ENCODE measurements at regions not wholly inside any gene's neighbourhood (a gene's known extent, or its start where the extent isn't known, plus 50 kb on each side); places are given as distances from the start of the nearest gene placed in this dataset.
A peak's percentile ranks its signal among the peaks of the same experiment; 100 is the strongest.

DNA sequence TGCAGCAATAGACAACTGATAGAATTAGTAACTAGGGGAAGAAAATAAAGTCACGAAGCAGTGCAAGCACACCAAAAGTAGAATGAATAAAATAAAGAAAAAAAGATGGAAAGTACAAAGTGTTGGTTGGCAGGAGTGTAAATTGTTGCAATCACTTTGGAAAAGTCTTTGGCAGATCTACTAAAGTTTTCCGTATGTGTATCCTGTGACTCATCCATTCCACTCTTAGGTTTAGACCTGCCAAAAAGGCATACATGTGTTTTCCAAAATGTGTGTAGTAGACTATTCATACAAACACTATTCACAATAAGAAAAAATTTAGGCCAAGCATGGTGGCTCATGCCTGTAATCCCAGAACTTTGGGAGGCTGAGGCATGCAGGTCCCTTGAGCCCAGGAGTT is 282.1 kb upstream of the FSIP2 start:
- no peak overlapping the region for H3K9ac ChIP-seq
- H3K4me2 ChIP-seq = no peak overlapping the region

DNA sequence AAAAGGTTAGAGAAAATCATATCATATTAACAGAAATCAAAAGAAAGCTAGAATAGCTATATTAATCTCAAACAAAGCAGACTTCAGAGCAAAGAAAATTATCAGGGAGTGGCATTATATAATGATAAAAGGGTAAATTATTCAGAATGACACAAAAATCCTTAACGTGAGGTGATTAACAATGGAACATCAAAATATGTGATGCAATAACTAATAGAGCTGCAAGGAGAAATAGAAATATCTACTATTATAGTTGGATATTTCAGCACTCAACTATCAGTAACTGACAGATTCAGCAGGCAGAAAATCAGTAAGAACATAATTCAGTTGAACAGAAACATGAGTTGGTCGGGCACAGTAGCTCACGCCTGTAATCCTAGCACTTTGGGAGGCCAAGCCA is 275.1 kb upstream of the FSIP2 start:
- Histone ChIP-seq H3K4me3 (no peak overlapping the region), H3K27me3 (no peaks in the 10 kb centered on the region), H3K4me1 (no peaks in the 10 kb centered on the region), H3K27ac (no peak overlapping the region), H3K36me3 (no peaks in the 10 kb centered on the region), H4K20me1 (no peaks in the 10 kb centered on the region), H3K9me3 (0 out of 2 replicates have a peak, but pooled peaks cover 4% of the 10 kb centered on the region), H3K4me2 (no peak overlapping the region), H3K9ac (no peak overlapping the region)
- no peak for TF ChIP-seq Cebpa-rat (IDR thresholded peaks at IDR 0.05)

More for the DNA sequence above, 282.1 kb upstream of the FSIP2 start:
- no peaks in the 10 kb centered on the region for H4K20me1 ChIP-seq
- no peaks in the 10 kb centered on the region for H3K9me3 ChIP-seq
- H3K27me3 ChIP-seq = no peaks in the 10 kb centered on the region
- no peaks in the 10 kb centered on the region for H3K36me3 ChIP-seq
- no peak overlapping the region for H3K27ac ChIP-seq
- H3K4me1 ChIP-seq = no peaks in the 10 kb centered on the region
- TF ChIP-seq Cebpa-rat (IDR thresholded peaks at IDR 0.05) = no peak
- H3K4me3 ChIP-seq = no peak overlapping the region

DNA sequence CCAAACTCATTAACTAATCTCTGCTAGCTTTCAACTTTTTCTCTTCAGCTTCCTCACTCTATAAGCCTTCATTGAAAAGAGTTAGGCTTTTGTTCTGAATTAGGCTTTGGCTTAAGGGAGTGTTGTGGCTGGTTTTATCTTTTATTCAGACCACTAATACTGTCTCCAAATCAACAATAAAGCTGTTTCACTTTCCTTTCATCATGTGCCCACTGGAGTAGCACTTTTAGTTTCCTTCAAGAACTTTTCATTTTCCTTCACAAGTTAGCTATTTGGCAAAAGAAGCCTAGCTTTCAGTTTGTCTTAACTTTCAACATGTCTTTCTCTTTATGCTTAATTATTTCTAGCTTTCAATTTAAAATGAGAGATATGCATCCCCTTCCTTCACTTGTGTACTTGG is 271.7 kb upstream of the FSIP2 start:
- no peak for TF ChIP-seq Cebpa-rat (IDR thresholded peaks at IDR 0.05)
- Histone ChIP-seq H3K9ac (no peak overlapping the region), H3K4me2 (no peak overlapping the region), H3K9me3 (0 out of 2 replicates have a peak, but pooled peaks cover 4% of the 10 kb centered on the region), H3K27me3 (no peaks in the 10 kb centered on the region), H3K27ac (no peak overlapping the region), H3K36me3 (no peaks in the 10 kb centered on the region), H4K20me1 (no peaks in the 10 kb centered on the region), H3K4me3 (no peak overlapping the region), H3K4me1 (no peaks in the 10 kb centered on the region)

DNA sequence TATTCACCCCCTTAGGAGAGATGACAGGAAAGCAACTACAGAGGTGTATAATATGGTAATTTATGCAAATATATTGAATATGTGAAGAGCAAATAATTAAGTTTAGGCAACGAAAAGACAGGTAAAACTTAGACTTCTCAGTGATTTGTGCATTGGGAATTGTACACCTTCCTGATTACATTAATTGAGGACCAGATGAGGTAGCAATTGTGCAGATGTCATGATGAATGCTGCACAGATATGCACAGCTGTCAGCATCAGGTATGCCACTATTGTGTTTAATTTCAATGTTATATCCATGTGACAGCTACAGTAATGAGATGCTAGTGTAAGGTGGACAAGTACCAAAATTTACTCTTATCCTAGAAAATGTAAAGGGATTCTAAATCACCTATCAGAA is 267.2 kb upstream of the FSIP2 start:
- H3K27me3 ChIP-seq = no peaks in the 10 kb centered on the region
- H3K36me3 ChIP-seq = no peaks in the 10 kb centered on the region
- no peak overlapping the region for H3K9ac ChIP-seq
- H3K4me3 ChIP-seq = no peak overlapping the region
- H3K27ac ChIP-seq = no peak overlapping the region
- no peaks in the 10 kb centered on the region for H3K4me1 ChIP-seq
- no peaks in the 10 kb centered on the region for H4K20me1 ChIP-seq
- no peak overlapping the region for H3K4me2 ChIP-seq
- TF ChIP-seq Cebpa-rat (IDR thresholded peaks at IDR 0.05) = no peak
- H3K9me3 ChIP-seq = peaks cover 12% of the 10 kb centered on the region

DNA sequence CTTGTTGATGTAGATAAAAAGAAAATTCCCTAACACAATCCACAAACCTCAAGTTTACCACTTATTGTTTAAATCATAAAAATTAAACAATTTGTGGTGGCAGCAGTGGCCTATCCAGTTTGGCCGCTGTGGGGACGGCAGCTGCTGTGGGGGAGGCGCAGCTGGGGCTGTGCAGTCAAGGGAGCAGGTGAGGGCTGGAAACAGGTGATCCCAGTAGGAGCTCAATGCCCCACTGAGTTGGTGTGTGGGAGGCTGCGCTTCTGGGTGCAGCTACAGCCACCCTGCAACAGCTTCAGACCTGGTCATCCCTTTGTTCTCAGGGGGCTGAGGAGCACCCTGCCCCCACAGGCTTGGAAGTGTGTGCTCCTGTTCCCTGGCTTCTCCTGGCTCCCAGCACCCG is 266.0 kb upstream of the FSIP2 start:
- no peaks in the 10 kb centered on the region for H3K36me3 ChIP-seq
- no peaks in the 10 kb centered on the region for H3K27me3 ChIP-seq
- no peak overlapping the region for H3K4me3 ChIP-seq
- no peak overlapping the region for H3K27ac ChIP-seq
- TF ChIP-seq Cebpa-rat (IDR thresholded peaks at IDR 0.05) = no peak
- H3K9ac ChIP-seq = no peak overlapping the region
- H3K4me2 ChIP-seq = no peak overlapping the region
- H3K9me3 ChIP-seq = peaks cover 10% of the 10 kb centered on the region
- no peaks in the 10 kb centered on the region for H4K20me1 ChIP-seq
- H3K4me1 ChIP-seq = no peaks in the 10 kb centered on the region

DNA sequence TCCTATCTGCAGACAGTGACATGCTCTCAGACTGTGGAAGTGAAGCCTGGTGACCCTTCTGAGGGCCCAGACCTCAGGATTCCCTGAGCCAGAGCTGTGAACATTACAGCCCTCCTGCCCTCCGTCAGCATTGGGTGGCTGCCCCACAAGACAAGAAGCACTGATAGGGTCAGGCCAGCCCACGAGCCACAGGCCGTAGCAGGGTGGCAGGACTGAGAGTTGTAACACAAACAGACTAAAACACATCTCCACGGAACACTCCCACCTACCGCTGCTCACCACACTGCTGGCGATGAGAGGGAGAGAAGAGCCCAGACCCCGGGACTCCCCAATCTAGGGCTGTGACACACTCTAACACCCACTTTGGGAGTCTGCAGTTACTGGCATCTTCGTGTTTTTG is 264.8 kb upstream of the FSIP2 start:
- Histone ChIP-seq H3K9ac (no peak overlapping the region), H3K9me3 (peaks cover 10% of the 10 kb centered on the region), H3K36me3 (no peaks in the 10 kb centered on the region), H3K4me2 (no peak overlapping the region), H4K20me1 (no peaks in the 10 kb centered on the region), H3K27me3 (no peaks in the 10 kb centered on the region), H3K27ac (no peak overlapping the region), H3K4me1 (no peaks in the 10 kb centered on the region), H3K4me3 (no peak overlapping the region)
- TF ChIP-seq Cebpa-rat (IDR thresholded peaks at IDR 0.05) = no peak

DNA sequence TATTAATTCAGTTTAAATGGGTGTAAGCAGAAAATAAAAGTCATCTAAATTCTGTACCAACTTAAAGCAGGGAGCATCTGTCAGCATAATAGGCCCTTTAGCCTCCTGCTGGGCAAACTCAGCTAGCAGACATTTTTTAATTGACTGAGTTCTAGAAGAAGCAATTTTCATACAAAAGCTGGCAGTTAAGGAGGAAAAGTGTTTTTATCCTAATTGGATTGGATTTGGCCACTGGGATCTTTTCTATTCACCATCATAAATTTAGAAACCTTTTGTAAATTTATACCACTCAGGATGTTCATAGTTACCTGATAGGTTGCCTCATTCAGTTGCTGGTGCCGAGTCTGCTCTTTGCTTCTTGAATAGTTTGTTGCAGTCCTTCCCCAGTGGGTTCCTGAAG is 262.7 kb upstream of the FSIP2 start:
- no peaks in the 10 kb centered on the region for H4K20me1 ChIP-seq
- peaks cover 10% of the 10 kb centered on the region for H3K9me3 ChIP-seq
- no peak overlapping the region for H3K4me3 ChIP-seq
- no peak overlapping the region for H3K27ac ChIP-seq
- no peak overlapping the region for H3K9ac ChIP-seq
- no peaks in the 10 kb centered on the region for H3K4me1 ChIP-seq
- TF ChIP-seq Cebpa-rat (IDR thresholded peaks at IDR 0.05) = no peak
- H3K4me2 ChIP-seq = no peak overlapping the region
- H3K36me3 ChIP-seq = no peaks in the 10 kb centered on the region
- no peaks in the 10 kb centered on the region for H3K27me3 ChIP-seq

DNA sequence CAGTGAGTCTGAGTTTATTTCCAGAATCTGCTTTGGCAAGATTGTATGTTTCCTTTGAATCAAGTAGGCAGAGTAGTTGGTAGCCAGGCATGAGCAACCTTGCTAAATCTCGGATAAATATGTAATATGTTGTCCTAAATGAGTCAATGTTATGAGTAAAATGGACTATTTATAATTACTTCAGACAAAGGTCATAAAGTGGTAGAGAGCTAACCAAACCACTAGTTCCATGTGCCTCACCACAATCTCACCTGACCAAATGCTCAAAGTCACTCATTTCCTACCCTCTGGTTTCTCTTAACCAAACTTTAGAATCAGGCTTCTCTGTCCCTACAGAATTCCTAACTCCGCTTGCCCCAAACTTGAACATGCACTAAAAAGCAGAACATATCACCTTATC is 261.2 kb upstream of the FSIP2 start:
- H3K36me3 ChIP-seq = no peaks in the 10 kb centered on the region
- H3K9ac ChIP-seq = no peak overlapping the region
- no peaks in the 10 kb centered on the region for H4K20me1 ChIP-seq
- H3K4me1 ChIP-seq = no peaks in the 10 kb centered on the region
- no peaks in the 10 kb centered on the region for H3K27me3 ChIP-seq
- TF ChIP-seq Cebpa-rat (IDR thresholded peaks at IDR 0.05) = no peak
- peaks cover 10% of the 10 kb centered on the region for H3K9me3 ChIP-seq
- no peak overlapping the region for H3K4me2 ChIP-seq
- no peak overlapping the region for H3K4me3 ChIP-seq
- H3K27ac ChIP-seq = no peak overlapping the region

DNA sequence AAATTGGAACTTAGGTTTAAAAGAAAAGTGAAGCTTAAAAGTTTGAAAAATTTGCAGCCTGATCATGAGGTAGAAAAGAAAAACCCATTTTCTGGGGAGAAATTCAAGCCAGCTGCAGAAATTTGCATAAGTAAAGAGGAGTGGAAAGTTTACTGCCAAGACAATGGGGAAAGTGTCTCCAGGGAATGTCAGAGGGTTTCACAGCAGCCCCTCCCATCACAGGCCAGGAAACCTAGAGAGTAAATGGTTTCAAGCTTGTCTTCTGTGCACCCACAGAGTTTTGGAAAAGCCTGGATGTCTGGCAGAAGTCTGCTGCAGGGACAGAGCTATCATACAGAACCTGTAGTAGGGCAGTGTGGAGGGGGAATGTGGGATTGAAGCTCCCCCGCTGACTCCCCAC is 254.0 kb upstream of the FSIP2 start:
- H3K9me3 ChIP-seq = no peaks in the 10 kb centered on the region
- H3K4me1 ChIP-seq = peaks cover 9% of the 10 kb centered on the region
- H3K4me3 ChIP-seq = no peak overlapping the region
- no peaks in the 10 kb centered on the region for H3K36me3 ChIP-seq
- TF ChIP-seq Cebpa-rat (IDR thresholded peaks at IDR 0.05) = no peak
- H3K27me3 ChIP-seq = no peaks in the 10 kb centered on the region
- no peaks in the 10 kb centered on the region for H4K20me1 ChIP-seq
- no peak overlapping the region for H3K27ac ChIP-seq
- H3K9ac ChIP-seq = no peak overlapping the region
- peak overlapping the region; percentile 28; the same call in 1 of the 2 replicates for H3K4me2 ChIP-seq

DNA sequence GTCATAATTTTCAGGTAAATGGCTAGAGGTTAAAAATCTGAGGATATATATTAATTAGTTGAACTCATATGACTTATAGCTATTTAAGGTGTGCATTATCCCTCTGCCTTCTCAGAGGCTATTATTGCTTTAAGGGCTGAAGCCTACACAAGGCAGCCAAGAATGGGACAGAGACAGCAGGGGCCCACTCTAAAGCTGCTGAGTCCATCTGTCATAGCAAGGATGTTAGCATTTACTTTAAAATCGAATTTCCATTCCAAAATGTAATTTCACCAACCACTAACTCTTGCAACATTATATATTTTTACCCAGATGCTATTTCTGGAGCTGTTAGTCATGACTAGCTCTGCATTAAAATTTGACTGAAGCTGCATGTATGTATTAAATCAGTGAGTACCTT is 236.3 kb upstream of the FSIP2 start:
- Histone ChIP-seq H3K27me3 (no peaks in the 10 kb centered on the region), H3K4me1 (no peaks in the 10 kb centered on the region), H3K4me3 (no peak overlapping the region), H3K36me3 (no peaks in the 10 kb centered on the region), H4K20me1 (no peaks in the 10 kb centered on the region), H3K9ac (no peak overlapping the region), H3K4me2 (no peak overlapping the region), H3K9me3 (peaks cover 4% of the 10 kb centered on the region; the same call in 1 of the 2 replicates), H3K27ac (no peak overlapping the region)
- TF ChIP-seq Cebpa-rat (IDR thresholded peaks at IDR 0.05) = no peak

DNA sequence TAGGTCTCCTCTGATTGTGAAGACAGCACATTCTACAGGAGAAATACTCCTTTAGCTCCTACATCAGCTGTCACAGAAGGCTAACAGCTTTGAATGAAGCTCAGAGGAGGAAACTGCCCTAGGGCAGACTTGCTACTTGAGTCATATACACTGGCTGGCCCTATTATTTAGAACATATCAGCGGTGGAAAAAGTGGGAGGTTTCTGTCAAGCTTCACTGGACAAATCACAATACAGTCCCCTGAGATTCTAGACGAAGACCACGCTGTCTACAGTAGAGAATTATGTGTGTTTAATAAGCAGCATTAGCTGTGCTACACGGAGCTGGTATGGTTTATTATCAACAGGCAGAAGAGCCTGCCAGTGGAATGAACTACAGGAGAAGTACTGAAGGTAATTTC is 230.9 kb upstream of the FSIP2 start:
- H3K9me3 ChIP-seq = peaks cover 26% of the 10 kb centered on the region
- no peak overlapping the region for H3K4me3 ChIP-seq
- H3K27ac ChIP-seq = no peak overlapping the region
- no peaks in the 10 kb centered on the region for H4K20me1 ChIP-seq
- H3K27me3 ChIP-seq = no peaks in the 10 kb centered on the region
- peak overlapping the region; percentile 26; the same call in 1 of the 2 replicates for H3K4me2 ChIP-seq
- H3K9ac ChIP-seq = no peak overlapping the region
- no peaks in the 10 kb centered on the region for H3K36me3 ChIP-seq
- no peak for TF ChIP-seq Cebpa-rat (IDR thresholded peaks at IDR 0.05)
- no peaks in the 10 kb centered on the region for H3K4me1 ChIP-seq
